Ovary (tissue), 7 donors: ENCODE measurements at regions not wholly inside any gene's neighbourhood (a gene's known extent, or its start where the extent isn't known, plus 50 kb on each side); places are given as distances from the start of the nearest gene placed in this dataset. TPM values are rescaled to one million over a fixed set of nuclear protein-coding genes. Genes with fewer than 3 reads are reported as not detected.

Experiments used
- DNase-seq, 5 donors: peaks; one replicate each; pipeline ENCODE4 v3.0.0-alpha.2; 2019 to 2020
- H3K27ac ChIP-seq, 2 donors: fragments of 200-600 bp; one replicate each; pipeline versions ENCODE4 v1.5.1 to v1.8.0; 2019 to 2022
- H3K27me3 ChIP-seq: fragments of 200-600 bp; one replicate; pipeline ENCODE4 v1.8.0; 2022
- H3K36me3 ChIP-seq: fragments of 200-600 bp; sonication (generic); one replicate; pipeline ENCODE4 v1.5.1; 2019
- H3K4me1 ChIP-seq: one replicate; pipeline ENCODE4 v1.8.1; 2013; ENCODE audit warnings: mild to moderate bottlenecking, moderate library complexity; ENCODE audit not compliant: insufficient read depth
- H3K4me3 ChIP-seq: fragments of 200-600 bp; sonication (generic); one replicate; pipeline ENCODE4 v1.5.1; 2017
- H3K9me3 ChIP-seq, 2 donors: fragments of 200-600 bp in 1 of 2; sonication (generic) in 1 of 2; one replicate each; pipeline versions ENCODE4 v1.5.1 to v1.8.1; 2013 to 2019; ENCODE audit warnings: mild to moderate bottlenecking in 1 of 2, moderate library complexity in 1 of 2
- EP300 ChIP-seq: sonication (generic); formaldehyde crosslinking; IDR thresholded peaks from one replicate; pipeline ENCODE4 v1.6.1; 2017; ENCODE audit warnings: antibody characterized with exemption
- POLR2A ChIP-seq: fragments of 450-650 bp; IDR thresholded peaks from one replicate; pipeline ENCODE4 v1.6.1; 2017; ENCODE audit warnings: antibody characterized with exemption, mild to moderate bottlenecking, moderate library complexity
- WGBS, 3 donors: extraction: QIAGEN DNeasy Blood & Tissue Kit in 1 of 3; methylation state at CpG; one replicate each; pipeline versions ENCODE4 v1.1.5 to v1.1.7; 2013 to 2017; 5-methylcytosine and 5-hydroxymethylcytosine counted together
- intact Hi-C, 4 donors: fragments of 100-400 bp; cut with DNase I; formaldehyde crosslinking; loops; one replicate each; pipeline versions ENCODE4 v1.11.0 to v1.15.1; 2022 to 2023
- microRNA-seq, 3 donors: library from miRNA; unstranded; fragments of <30 nt; microRNA quantifications; one replicate each; pipeline versions ENCODE4 to v1.2.0, GENCODE V29; 2019 to 2020
- small RNA-seq: library from RNA; depleted of rRNA; stranded (forward); fragments of <200 nt; gene quantifications from one replicate; pipeline ENCODE3, GENCODE V24; 2016
- TF ChIP-seq, protein P1 (sequence below), 3 donors: fragments of 450-650 bp in 2 of 3; fragments of 200-600 bp in 1 of 3; IDR thresholded peaks; one replicate each; pipeline versions ENCODE4 v1.5.1 to v1.8.0; 2016 to 2022; ENCODE audit warnings: antibody characterized with exemption in 3 of 3, mild to moderate bottlenecking in 1 of 3
- donor health status: DM: no; HTN: no; CAD: no; lungs with moderate emphysema.
- donor health status: DM: no; HTN: no; CAD: no.
- donor health status: Bipolar disorder and iron deficiency.
- donor health status: DM: no; HTN: no; CAD: no.
- donor health status: DM: yes; HTN: yes; CAD: no.

DNA sequence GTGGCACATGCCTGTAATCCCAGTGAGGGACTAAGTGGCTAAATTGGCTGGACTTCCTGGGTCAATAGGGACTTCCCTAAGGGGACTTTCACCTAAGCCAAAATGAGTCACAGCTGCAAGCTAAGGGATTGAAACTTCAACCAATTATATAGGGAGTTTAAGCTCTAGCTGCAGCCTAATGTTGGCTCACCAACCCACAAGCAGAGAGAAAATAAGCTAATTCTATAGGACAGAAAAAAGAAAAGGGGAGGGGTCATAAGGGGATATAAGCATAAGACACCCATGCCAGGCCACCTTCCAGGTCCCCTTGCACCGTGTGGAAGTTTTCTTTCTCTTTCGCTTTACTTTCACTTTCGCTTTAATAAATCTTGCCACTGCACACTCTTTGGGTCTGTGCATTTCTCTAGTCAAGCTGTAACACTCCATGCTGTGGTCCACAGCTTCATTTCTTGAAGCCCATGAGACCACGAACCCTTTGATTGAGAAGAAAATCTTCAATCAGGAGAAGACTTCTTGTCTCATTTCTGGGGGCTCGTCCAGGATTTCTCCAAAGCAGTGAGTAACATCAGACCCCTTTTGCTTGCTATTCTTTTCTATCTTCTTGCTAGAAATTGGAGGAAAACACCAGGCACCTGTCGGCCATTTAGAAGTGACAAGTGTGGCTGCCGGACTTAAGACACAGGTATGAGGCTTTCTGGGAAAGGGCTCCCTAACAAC lies 192.3 kb downstream of the IGSF11 start:
- intact Hi-C loops, result no loop called here
- H3K27me3 ChIP-seq, result no peaks in the 10 kb centered on the region
- DNase-seq, result no peak
- no peaks in the 10 kb centered on the region for H3K4me1 ChIP-seq
- TF ChIP-seq, protein P1, sequence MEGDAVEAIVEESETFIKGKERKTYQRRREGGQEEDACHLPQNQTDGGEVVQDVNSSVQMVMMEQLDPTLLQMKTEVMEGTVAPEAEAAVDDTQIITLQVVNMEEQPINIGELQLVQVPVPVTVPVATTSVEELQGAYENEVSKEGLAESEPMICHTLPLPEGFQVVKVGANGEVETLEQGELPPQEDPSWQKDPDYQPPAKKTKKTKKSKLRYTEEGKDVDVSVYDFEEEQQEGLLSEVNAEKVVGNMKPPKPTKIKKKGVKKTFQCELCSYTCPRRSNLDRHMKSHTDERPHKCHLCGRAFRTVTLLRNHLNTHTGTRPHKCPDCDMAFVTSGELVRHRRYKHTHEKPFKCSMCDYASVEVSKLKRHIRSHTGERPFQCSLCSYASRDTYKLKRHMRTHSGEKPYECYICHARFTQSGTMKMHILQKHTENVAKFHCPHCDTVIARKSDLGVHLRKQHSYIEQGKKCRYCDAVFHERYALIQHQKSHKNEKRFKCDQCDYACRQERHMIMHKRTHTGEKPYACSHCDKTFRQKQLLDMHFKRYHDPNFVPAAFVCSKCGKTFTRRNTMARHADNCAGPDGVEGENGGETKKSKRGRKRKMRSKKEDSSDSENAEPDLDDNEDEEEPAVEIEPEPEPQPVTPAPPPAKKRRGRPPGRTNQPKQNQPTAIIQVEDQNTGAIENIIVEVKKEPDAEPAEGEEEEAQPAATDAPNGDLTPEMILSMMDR (IDR thresholded peaks at IDR 0.05), result no peak
- TF ChIP-seq POLR2A, result no peak
- TF ChIP-seq EP300, result no peak
- no peaks in the 10 kb centered on the region for H3K36me3 ChIP-seq
- no peaks in the 10 kb centered on the region for H3K9me3 ChIP-seq
- no peak overlapping the region for H3K27ac ChIP-seq
- WGBS, 3 donors, result 91 to 95% (median 94%) methylated on average over 7 of the region's 7 CpGs
- H3K4me3 ChIP-seq, result no peak overlapping the region

DNA sequence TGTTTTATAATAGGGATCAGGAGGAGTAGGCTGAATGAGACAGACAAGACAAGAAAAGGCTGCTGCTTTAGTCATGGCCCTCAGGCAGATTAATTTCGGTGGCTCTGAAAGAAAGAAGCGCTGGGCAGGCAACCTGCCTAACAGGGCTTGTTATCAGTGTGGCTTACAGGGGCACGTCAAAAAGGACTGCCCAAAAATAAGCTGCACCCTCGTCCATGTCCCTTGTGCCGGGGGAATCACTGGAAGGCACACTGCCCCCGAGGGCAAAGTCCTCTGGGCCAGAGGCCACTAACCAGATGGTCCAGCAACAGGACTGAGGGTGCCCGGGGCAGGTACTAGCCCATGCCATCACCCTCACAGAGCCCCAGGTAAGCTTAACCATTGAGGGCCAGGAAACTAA lies 188.5 kb downstream of the IGSF11 start:
- DNase-seq, result no peak
- TF ChIP-seq, protein P1 (IDR thresholded peaks at IDR 0.05), result no peak
- no peak for TF ChIP-seq EP300
- TF ChIP-seq POLR2A, result no peak
- Histone ChIP-seq H3K36me3 (no peaks in the 10 kb centered on the region), H3K9me3 (no peaks in the 10 kb centered on the region), H3K4me3 (no peak overlapping the region), H3K27me3 (no peaks in the 10 kb centered on the region), H3K27ac (no peak overlapping the region), H3K4me1 (no peaks in the 10 kb centered on the region)
- intact Hi-C loops, result no loop called here
- WGBS, 3 donors, result 76 to 93% (median 82%) methylated on average over 7 of the region's 7 CpGs

Small RNA genes in the stretch of these regions (microRNA-seq; reads per million reads assigned to microRNA genes)
- gene MIR4447, result 0 reads per million in 3 donors

Small RNA genes in the stretch of these regions (small RNA-seq; reads per million reads assigned to genes)
- gene MIR4447, result not detected
- not detected for gene RF01884
- gene RNU5E-8P, result not detected
- gene RNU6-1200P, result not detected
